Keratinocyte (primary cell): ENCODE measurements at regions not wholly inside any gene's neighbourhood (a gene's known extent, or its start where the extent isn't known, plus 50 kb on each side); places are given as distances from the start of the nearest gene placed in this dataset.

Experiments
- DNase-seq: peaks from one replicate; pipeline ENCODE4 v3.0.0-alpha.2; 2011; ENCODE audit warnings: low read depth, missing footprints, low spot score
- FAIRE-seq: peaks from 2 replicates; lab custom pipeline; 2011; peaks lifted over from hg19 to GRCh38; lab: Jason Lieb, UNC
- H2AFZ ChIP-seq: 2 replicates; pipeline ENCODE4 v1.6.0; 2012; ENCODE audit warnings: low read length, control low read depth, inconsistent platforms; ENCODE audit not compliant: control insufficient read depth
- H3K27ac ChIP-seq: 2 replicates; pipeline ENCODE4 v1.5.1; 2011; ENCODE audit warnings: low read length; ENCODE audit not compliant: control insufficient read depth, insufficient read depth
- H3K27me3 ChIP-seq: 3 replicates; pipeline ENCODE4 v1.6.0; 2011; ENCODE audit warnings: low read length; ENCODE audit not compliant: control insufficient read depth, insufficient read depth; ENCODE audit errors: extremely low read depth
- H3K36me3 ChIP-seq, 2 experiments: 2 replicates in 1 of 2; 3 replicates in 1 of 2; pipeline ENCODE4 v1.5.1; 2011; ENCODE audit warnings: low read length in 2 of 2, mild to moderate bottlenecking in 1 of 2; ENCODE audit not compliant: control insufficient read depth in 2 of 2, insufficient read depth in 2 of 2; ENCODE audit errors: extremely low read depth in 1 of 2
- H3K4me1 ChIP-seq: 3 replicates; pipeline ENCODE4 v1.5.1; 2011; ENCODE audit warnings: low read length; ENCODE audit not compliant: control insufficient read depth, insufficient read depth; ENCODE audit errors: extremely low read depth
- H3K4me2 ChIP-seq: 3 replicates; pipeline ENCODE4 v1.6.0; 2011; ENCODE audit warnings: low read depth, low read length; ENCODE audit not compliant: control insufficient read depth, insufficient read depth; ENCODE audit errors: extremely low read depth
- H3K4me3 ChIP-seq, 3 experiments: fragments of 200-600 bp in 1 of 3; sonication (generic) in 1 of 3; 2 replicates in 2 of 3; 3 replicates in 1 of 3; pipeline ENCODE4 v1.5.1; 2011 to 2016; ENCODE audit warnings: low read length in 3 of 3, mild to moderate bottlenecking in 3 of 3, control low read depth in 2 of 3, inconsistent platforms in 1 of 3, low read depth in 1 of 3, mixed read lengths in 1 of 3, mixed run types in 1 of 3, moderate library complexity in 1 of 3; ENCODE audit not compliant: control insufficient read depth in 2 of 3, insufficient read depth in 2 of 3; ENCODE audit errors: extremely low read depth in 1 of 3
- H3K79me2 ChIP-seq: 2 replicates; pipeline ENCODE4 v1.6.0; 2012; ENCODE audit warnings: low read length; ENCODE audit not compliant: control insufficient read depth, insufficient read depth
- H3K9ac ChIP-seq: 3 replicates; pipeline ENCODE4 v1.6.0; 2011; ENCODE audit warnings: low read length; ENCODE audit not compliant: control insufficient read depth, insufficient read depth; ENCODE audit errors: extremely low read depth
- H3K9me1 ChIP-seq: 3 replicates; pipeline ENCODE4 v1.6.0; 2011; ENCODE audit warnings: low read length; ENCODE audit not compliant: control insufficient read depth, insufficient read depth; ENCODE audit errors: extremely low read depth
- H3K9me3 ChIP-seq: 2 replicates; pipeline ENCODE4 v1.5.1; 2012; ENCODE audit warnings: low read depth, low read length; ENCODE audit not compliant: control insufficient read depth
- H4K20me1 ChIP-seq: 3 replicates; pipeline ENCODE4 v1.6.0; 2011; ENCODE audit warnings: low read length; ENCODE audit not compliant: control insufficient read depth, insufficient read depth; ENCODE audit errors: extremely low read depth
- EZH2 ChIP-seq: IDR thresholded peaks from one replicate; pipeline ENCODE4 v1.6.1; 2012; ENCODE audit warnings: inconsistent platforms, mild to moderate bottlenecking, low read length, moderate library complexity
- dilution Hi-C: fragments of 300-500 bp; cut with MboI; formaldehyde crosslinking; loops from one replicate; pipeline ENCODE4 v1.7.0; 2020; ENCODE audit warnings: low sequenced_read_pairs; ENCODE audit not compliant: extremely low pct_ligation_motif_present
- TF ChIP-seq, protein P1 (sequence below), 3 experiments: IDR thresholded peaks in 1 of 3; conservative IDR thresholded peaks in 1 of 3; optimal IDR thresholded peaks in 1 of 3; 2 replicates in 2 of 3; 3 replicates in 1 of 3; pipeline versions ENCODE3 to v1.5.1; 2011; ENCODE audit warnings: low read length in 3 of 3, mild to moderate bottlenecking in 3 of 3, moderate library complexity in 2 of 3, control low read depth in 1 of 3, inconsistent platforms in 1 of 3; ENCODE audit not compliant: insufficient read depth in 2 of 3; ENCODE audit errors: extremely low read depth in 1 of 3

DNA sequence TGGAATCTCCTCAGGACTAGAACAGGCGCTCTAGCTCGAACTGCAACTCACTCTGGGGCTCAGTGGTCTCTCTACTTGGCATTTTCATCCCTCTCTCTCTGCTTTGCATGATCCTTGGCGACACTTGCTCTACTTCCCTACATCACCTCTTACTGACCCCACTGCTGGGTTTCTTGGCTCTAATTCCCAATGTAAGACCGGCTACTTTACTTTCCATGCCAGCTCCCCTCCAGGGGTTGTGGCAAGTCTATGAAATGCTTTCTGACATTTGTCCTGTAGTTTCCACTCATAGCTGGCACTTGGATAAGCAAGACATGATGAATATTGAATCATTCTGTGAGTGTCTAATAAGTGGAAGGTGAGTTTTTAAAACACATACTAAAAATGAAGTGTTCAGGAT, 292.3 kb downstream of the USP25 start:
- Histone ChIP-seq H3K9ac (no peak overlapping the region), H3K4me2 (no peak overlapping the region), H3K27me3 (no peaks in the 10 kb centered on the region), H4K20me1 (no peaks in the 10 kb centered on the region), H3K36me3 (no peaks in the 10 kb centered on the region), H3K79me2 (no peaks in the 10 kb centered on the region), H3K4me3 (no peak overlapping the region), H3K4me1 (no peaks in the 10 kb centered on the region), H3K9me3 (no peaks in the 10 kb centered on the region), H3K27ac (no peak overlapping the region), H2AFZ (no peak overlapping the region), H3K9me1 (no peaks in the 10 kb centered on the region)
- TF ChIP-seq, protein P1, sequence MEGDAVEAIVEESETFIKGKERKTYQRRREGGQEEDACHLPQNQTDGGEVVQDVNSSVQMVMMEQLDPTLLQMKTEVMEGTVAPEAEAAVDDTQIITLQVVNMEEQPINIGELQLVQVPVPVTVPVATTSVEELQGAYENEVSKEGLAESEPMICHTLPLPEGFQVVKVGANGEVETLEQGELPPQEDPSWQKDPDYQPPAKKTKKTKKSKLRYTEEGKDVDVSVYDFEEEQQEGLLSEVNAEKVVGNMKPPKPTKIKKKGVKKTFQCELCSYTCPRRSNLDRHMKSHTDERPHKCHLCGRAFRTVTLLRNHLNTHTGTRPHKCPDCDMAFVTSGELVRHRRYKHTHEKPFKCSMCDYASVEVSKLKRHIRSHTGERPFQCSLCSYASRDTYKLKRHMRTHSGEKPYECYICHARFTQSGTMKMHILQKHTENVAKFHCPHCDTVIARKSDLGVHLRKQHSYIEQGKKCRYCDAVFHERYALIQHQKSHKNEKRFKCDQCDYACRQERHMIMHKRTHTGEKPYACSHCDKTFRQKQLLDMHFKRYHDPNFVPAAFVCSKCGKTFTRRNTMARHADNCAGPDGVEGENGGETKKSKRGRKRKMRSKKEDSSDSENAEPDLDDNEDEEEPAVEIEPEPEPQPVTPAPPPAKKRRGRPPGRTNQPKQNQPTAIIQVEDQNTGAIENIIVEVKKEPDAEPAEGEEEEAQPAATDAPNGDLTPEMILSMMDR (optimal IDR thresholded peaks at IDR 0.05 in 1 of 3, IDR thresholded peaks at IDR 0.05 in 1 of 3, conservative IDR thresholded peaks at IDR 0.05 in 1 of 3; ENCODE audit: extremely low read depth in 1 of 3, insufficient read depth in 2 of 3, low read length in 3 of 3) = no peak
- no peak for TF ChIP-seq EZH2
- no peak for DNase-seq
- dilution Hi-C loops = no loop called here
- no peak for FAIRE-seq

DNA sequence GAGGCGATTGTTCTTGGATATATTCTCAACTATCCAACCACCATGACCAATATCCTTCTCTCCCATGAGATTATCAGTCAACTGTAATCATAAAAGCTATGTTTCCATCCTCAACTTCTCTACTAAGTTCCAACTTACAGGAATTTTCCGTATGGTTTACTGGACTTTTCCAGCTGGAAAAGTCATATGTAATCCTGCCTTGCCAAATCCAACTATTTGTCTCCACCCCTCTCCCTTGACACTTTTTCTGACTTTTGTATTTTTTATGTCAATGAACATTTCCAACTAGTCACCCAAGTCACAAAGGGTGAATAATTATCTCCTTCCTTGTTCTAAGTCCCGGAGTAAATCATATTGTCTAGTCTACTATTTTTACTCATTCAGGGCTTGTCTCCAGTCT, 293.1 kb downstream of the USP25 start:
- TF ChIP-seq EZH2 = no peak
- TF ChIP-seq, protein P1 (optimal IDR thresholded peaks at IDR 0.05 in 1 of 3, IDR thresholded peaks at IDR 0.05 in 1 of 3, conservative IDR thresholded peaks at IDR 0.05 in 1 of 3; ENCODE audit: extremely low read depth in 1 of 3, insufficient read depth in 2 of 3, low read length in 3 of 3) = no peak
- H3K4me2 ChIP-seq = no peak overlapping the region
- H3K27ac ChIP-seq = no peak overlapping the region
- FAIRE-seq (no peak), DNase-seq (no peak)
- H3K4me1 ChIP-seq = no peaks in the 10 kb centered on the region
- no peaks in the 10 kb centered on the region for H3K9me3 ChIP-seq
- H3K27me3 ChIP-seq = no peaks in the 10 kb centered on the region
- H3K4me3 ChIP-seq = no peak overlapping the region
- no peaks in the 10 kb centered on the region for H3K9me1 ChIP-seq
- no peaks in the 10 kb centered on the region for H3K79me2 ChIP-seq
- H3K36me3 ChIP-seq = no peaks in the 10 kb centered on the region
- no peaks in the 10 kb centered on the region for H4K20me1 ChIP-seq
- dilution Hi-C loops = no loop called here
- no peak overlapping the region for H3K9ac ChIP-seq
- H2AFZ ChIP-seq = no peak overlapping the region
